ENCODE measurements at regions not wholly inside any gene's neighbourhood (a gene's known extent, or its start where the extent isn't known, plus 50 kb on each side); places are given as distances from the start of the nearest gene placed in this dataset.

- H3K27me3 ChIP-seq = no peaks in the 10 kb centered on the region
- no peak for DNase-seq (ENCODE audit: low spot score in 2 of 2)
- TF ChIP-seq CTCF (IDR thresholded peaks at IDR 0.05) = no peak
- H3K4me3 ChIP-seq = no peak overlapping the region
- no peak overlapping the region for H3K27ac ChIP-seq
- H3K4me1 ChIP-seq = no peaks in the 10 kb centered on the region
- no peaks in the 10 kb centered on the region for H3K9me3 ChIP-seq
- no peaks in the 10 kb centered on the region for H3K36me3 ChIP-seq
- intact Hi-C loops (cut with DNase I) = no loop called here
These were observed 108.3 kb upstream of the TAPT1 start for GRCh38 chr4:16334601-16335000.

GRCh38 chr4:16329797-16330134 is 103.5 kb upstream of the TAPT1 start:
- no peaks in the 10 kb centered on the region for H3K27me3 ChIP-seq
- intact Hi-C loops (cut with DNase I) = no loop called here
- no peak overlapping the region for H3K4me3 ChIP-seq
- no peak for TF ChIP-seq CTCF (IDR thresholded peaks at IDR 0.05)
- H3K9me3 ChIP-seq = no peaks in the 10 kb centered on the region
- no peaks in the 10 kb centered on the region for H3K4me1 ChIP-seq
- no peak overlapping the region for H3K27ac ChIP-seq
- no peak for DNase-seq (ENCODE audit: low spot score in 2 of 2)
- no peaks in the 10 kb centered on the region for H3K36me3 ChIP-seq

GRCh38 chr4:16329125-16329796 is 103.0 kb upstream of the TAPT1 start:
- no peak for TF ChIP-seq CTCF (IDR thresholded peaks at IDR 0.05)
- intact Hi-C loops (cut with DNase I) = no loop called here

GRCh38 chr4:16322183-16322582 is 95.9 kb upstream of the TAPT1 start:
- Histone ChIP-seq H3K4me1 (no peaks in the 10 kb centered on the region), H3K4me3 (no peak overlapping the region), H3K36me3 (no peaks in the 10 kb centered on the region), H3K9me3 (no peaks in the 10 kb centered on the region), H3K27ac (no peak overlapping the region), H3K27me3 (no peaks in the 10 kb centered on the region)
- DNase-seq (ENCODE audit: low spot score in 2 of 2) = no peak
- intact Hi-C loops (cut with DNase I) = no loop called here
- no peak for TF ChIP-seq CTCF (IDR thresholded peaks at IDR 0.05)

More at GRCh38 chr4:16329125-16329796, 103.0 kb upstream of the TAPT1 start:
- Histone ChIP-seq H3K4me3 (no peak overlapping the region), H3K4me1 (no peaks in the 10 kb centered on the region), H3K9me3 (no peaks in the 10 kb centered on the region), H3K27ac (no peak overlapping the region), H3K27me3 (no peaks in the 10 kb centered on the region), H3K36me3 (no peaks in the 10 kb centered on the region)
- no peak for DNase-seq (ENCODE audit: low spot score in 2 of 2)

GRCh38 chr4:16315456-16315855 is 89.2 kb upstream of the TAPT1 start:
- Histone ChIP-seq H3K27ac (no peak overlapping the region), H3K36me3 (no peaks in the 10 kb centered on the region), H3K27me3 (no peaks in the 10 kb centered on the region), H3K9me3 (no peaks in the 10 kb centered on the region), H3K4me1 (no peaks in the 10 kb centered on the region), H3K4me3 (no peak overlapping the region)
- intact Hi-C loops (cut with DNase I) = no loop called here
- no peak for TF ChIP-seq CTCF (IDR thresholded peaks at IDR 0.05)
- DNase-seq (ENCODE audit: low spot score in 2 of 2) = no peak

GRCh38 chr4:16310606-16311005 is 84.3 kb upstream of the TAPT1 start:
- Histone ChIP-seq H3K4me1 (no peaks in the 10 kb centered on the region), H3K27ac (no peak overlapping the region), H3K9me3 (no peaks in the 10 kb centered on the region), H3K36me3 (no peaks in the 10 kb centered on the region), H3K27me3 (no peaks in the 10 kb centered on the region), H3K4me3 (no peak overlapping the region)
- no peak for DNase-seq (ENCODE audit: low spot score in 2 of 2)
- intact Hi-C loops (cut with DNase I) = no loop called here
- no peak for TF ChIP-seq CTCF (IDR thresholded peaks at IDR 0.05)
